Kidney (tissue), 13 donors: ENCODE measurements at regions not wholly inside any gene's neighbourhood (a gene's known extent, or its start where the extent isn't known, plus 50 kb on each side); places are given as distances from the start of the nearest gene placed in this dataset.

Experiments
- DNase-seq, 5 donors: peaks; one replicate each; pipeline ENCODE4 v3.0.0-alpha.2; 2013 to 2020
- FAIRE-seq: peaks from 2 replicates; lab custom pipeline; 2012; peaks lifted over from hg19 to GRCh38; lab: Jason Lieb, UNC
- H3K27ac ChIP-seq, 2 donors: one replicate each; pipeline ENCODE4 v1.7.0; 2013; ENCODE audit warnings: low read depth in 2 of 2, low read length in 2 of 2, inconsistent platforms in 1 of 2
- H3K27me3 ChIP-seq: one replicate; pipeline ENCODE4 v1.7.1; 2013; ENCODE audit warnings: low read length, inconsistent platforms; ENCODE audit not compliant: control insufficient read depth, insufficient read depth
- H3K36me3 ChIP-seq, 3 donors: one replicate each; pipeline versions ENCODE4 v1.7.0 to v1.7.1; 2013; ENCODE audit warnings: low read length in 3 of 3, control low read depth in 1 of 3, inconsistent platforms in 1 of 3; ENCODE audit not compliant: insufficient read depth in 3 of 3, control insufficient read depth in 2 of 3
- H3K4me1 ChIP-seq, 3 donors: one replicate each; pipeline versions ENCODE4 v1.7.0 to v1.7.1; 2013; ENCODE audit warnings: low read length in 3 of 3, inconsistent platforms in 1 of 3, low read depth in 1 of 3; ENCODE audit not compliant: control insufficient read depth in 2 of 3, insufficient read depth in 2 of 3
- H3K4me3 ChIP-seq, 3 donors: one replicate each; pipeline versions ENCODE4 v1.7.0 to v1.8.1; 2013; ENCODE audit warnings: low read length in 3 of 3, control low read depth in 1 of 3, inconsistent platforms in 1 of 3
- H3K9ac ChIP-seq, 3 donors: one replicate each; pipeline versions ENCODE4 v1.7.0 to v1.7.1; 2013; ENCODE audit warnings: low read length in 3 of 3, control low read depth in 1 of 3, inconsistent platforms in 1 of 3
- H3K9me3 ChIP-seq, 3 donors: one replicate each; pipeline versions ENCODE4 v1.7.0 to v1.7.1; 2013; ENCODE audit warnings: low read length in 3 of 3, control low read depth in 1 of 3, inconsistent platforms in 1 of 3; ENCODE audit not compliant: control insufficient read depth in 2 of 3, insufficient read depth in 1 of 3
- intact Hi-C: fragments of 100-400 bp; cut with DNase I; formaldehyde crosslinking; loops from one replicate; pipeline ENCODE4 v1.11.1; 2022
- TF ChIP-seq, protein P1 (sequence below): IDR thresholded peaks from 3 replicates; pipeline ENCODE4 v1.5.1; 2012; ENCODE audit warnings: mild to moderate bottlenecking, moderate library complexity, borderline replicate concordance; ENCODE audit not compliant: insufficient read depth; ENCODE audit errors: extremely low read depth
- donor health status: control.
- donor health status: control.
- donor health status: control.
- donor health status: control.
- donor health status: control.
- donor health status: DM: yes; HTN: yes; CAD: no.
- donor health status: Normal renal cell carcinoma (clear cell type).

DNA sequence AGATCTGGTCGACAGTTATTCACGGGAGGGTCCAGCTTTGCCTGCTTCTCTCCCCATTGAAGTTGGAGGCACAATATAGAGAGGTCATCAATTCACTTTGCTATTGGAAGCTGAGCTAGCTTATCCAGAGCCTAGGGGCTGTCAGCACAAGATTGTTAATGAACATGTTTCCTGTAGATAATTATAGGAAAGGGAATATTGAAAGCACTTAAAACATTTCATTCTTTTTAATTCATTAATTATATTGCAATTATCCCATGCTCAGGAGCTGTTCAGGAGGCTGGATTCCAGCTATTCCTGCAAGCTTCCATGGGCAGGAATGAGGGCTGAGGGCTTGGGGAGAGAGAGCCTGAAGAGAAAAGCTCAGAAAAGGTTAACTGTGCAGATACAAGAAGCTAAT is 153.1 kb upstream of the BRINP1 start:
- H3K4me1 ChIP-seq = no peaks in the 10 kb centered on the region
- DNase-seq = no peak
- H3K4me3 ChIP-seq = no peak overlapping the region
- intact Hi-C loops = no loop called here
- no peaks in the 10 kb centered on the region for H3K27me3 ChIP-seq
- peaks cover 0 to 3% (median 0%) of the 10 kb centered on the region in 3 donors for H3K9me3 ChIP-seq
- no peak for FAIRE-seq
- no peak overlapping the region for H3K27ac ChIP-seq
- TF ChIP-seq, protein P1, sequence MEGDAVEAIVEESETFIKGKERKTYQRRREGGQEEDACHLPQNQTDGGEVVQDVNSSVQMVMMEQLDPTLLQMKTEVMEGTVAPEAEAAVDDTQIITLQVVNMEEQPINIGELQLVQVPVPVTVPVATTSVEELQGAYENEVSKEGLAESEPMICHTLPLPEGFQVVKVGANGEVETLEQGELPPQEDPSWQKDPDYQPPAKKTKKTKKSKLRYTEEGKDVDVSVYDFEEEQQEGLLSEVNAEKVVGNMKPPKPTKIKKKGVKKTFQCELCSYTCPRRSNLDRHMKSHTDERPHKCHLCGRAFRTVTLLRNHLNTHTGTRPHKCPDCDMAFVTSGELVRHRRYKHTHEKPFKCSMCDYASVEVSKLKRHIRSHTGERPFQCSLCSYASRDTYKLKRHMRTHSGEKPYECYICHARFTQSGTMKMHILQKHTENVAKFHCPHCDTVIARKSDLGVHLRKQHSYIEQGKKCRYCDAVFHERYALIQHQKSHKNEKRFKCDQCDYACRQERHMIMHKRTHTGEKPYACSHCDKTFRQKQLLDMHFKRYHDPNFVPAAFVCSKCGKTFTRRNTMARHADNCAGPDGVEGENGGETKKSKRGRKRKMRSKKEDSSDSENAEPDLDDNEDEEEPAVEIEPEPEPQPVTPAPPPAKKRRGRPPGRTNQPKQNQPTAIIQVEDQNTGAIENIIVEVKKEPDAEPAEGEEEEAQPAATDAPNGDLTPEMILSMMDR = no peak
- no peak overlapping the region for H3K9ac ChIP-seq
- H3K36me3 ChIP-seq = no peaks in the 10 kb centered on the region

GRCh38 chr9:119509291-119509905 is 140.2 kb upstream of the BRINP1 start:
- FAIRE-seq (no peak), DNase-seq (no peak)
- no peaks in the 10 kb centered on the region for H3K4me1 ChIP-seq
- intact Hi-C loops = no loop called here
- no peak overlapping the region for H3K4me3 ChIP-seq
- no peak overlapping the region for H3K27ac ChIP-seq
- no peak overlapping the region for H3K9ac ChIP-seq
- TF ChIP-seq, protein P1 = no peak
- no peaks in the 10 kb centered on the region for H3K9me3 ChIP-seq
- H3K27me3 ChIP-seq = no peaks in the 10 kb centered on the region
- H3K36me3 ChIP-seq = no peaks in the 10 kb centered on the region

- Histone ChIP-seq H3K4me3 (no peak overlapping the region), H3K36me3 (no peaks in the 10 kb centered on the region), H3K9me3 (no peaks in the 10 kb centered on the region), H3K27me3 (no peaks in the 10 kb centered on the region), H3K4me1 (no peaks in the 10 kb centered on the region), H3K27ac (no peak overlapping the region), H3K9ac (no peak overlapping the region)
- TF ChIP-seq, protein P1 = no peak
- DNase-seq (no peak), FAIRE-seq (no peak)
- intact Hi-C loops = no loop called here
Measured at GRCh38 chr9:119501374-119501773, 132.1 kb upstream of the BRINP1 start.
